ENCODE measurements at regions not wholly inside any gene's neighbourhood (a gene's known extent, or its start where the extent isn't known, plus 50 kb on each side); places are given as distances from the start of the nearest gene placed in this dataset.

- Mint-ChIP-seq H3K9me3 (peaks cover 2% of the 10 kb centered on the region), H3K4me1 (peaks cover 2% of the 10 kb centered on the region)
Observed at GRCh38 chrX:550514-550913, 80.1 kb upstream of the SHOX start.

GRCh38 chrX:551306-551705 lies 79.3 kb upstream of the SHOX start:
- no peak for DNase-seq (ENCODE audit: low spot score)
- no peak for TF ChIP-seq EZH2phosphoT487 (IDR thresholded peaks at IDR 0.05)
- TF ChIP-seq EZH2 (IDR thresholded peaks at IDR 0.05), result no peak
- TF ChIP-seq CTCF (IDR thresholded peaks at IDR 0.05), result no peak
- no peak overlapping the region for H3K4me2 ChIP-seq
- H2AFZ ChIP-seq (replicated peaks), result no peak overlapping the region
- no peaks in the 10 kb centered on the region for H3K27me3 ChIP-seq
- H3K9me3 ChIP-seq (ENCODE audit: low read depth), result no peaks in the 10 kb centered on the region
- Mint-ChIP-seq H3K4me3 (no peak overlapping the region), H3K36me3 (no peaks in the 10 kb centered on the region), H3K27ac (no peak overlapping the region), H3K9me3 (peaks cover 2% of the 10 kb centered on the region), H3K4me1 (no peaks in the 10 kb centered on the region), H3K27me3 (ENCODE audit: insufficient read depth, low read depth) (peaks cover 2% of the 10 kb centered on the region)
- no peak overlapping the region for H3K27ac ChIP-seq
- H3K9ac ChIP-seq, result no peak overlapping the region
- H3K4me3 ChIP-seq, result no peak overlapping the region
- no peaks in the 10 kb centered on the region for H3K4me1 ChIP-seq
- H3F3A ChIP-seq (ENCODE audit: low read depth), result no peaks in the 10 kb centered on the region
- no peaks in the 10 kb centered on the region for H3K79me2 ChIP-seq (ENCODE audit: low read depth)
- H3K36me3 ChIP-seq, result no peaks in the 10 kb centered on the region
- H4K20me1 ChIP-seq (ENCODE audit: low read depth), result no peaks in the 10 kb centered on the region

More at GRCh38 chrX:550514-550913, 80.1 kb upstream of the SHOX start:
- H3K27ac Mint-ChIP-seq, result no peak overlapping the region
- H3K4me3 Mint-ChIP-seq, result no peak overlapping the region
- H3K36me3 Mint-ChIP-seq, result no peaks in the 10 kb centered on the region
- H3F3A ChIP-seq (ENCODE audit: low read depth), result no peaks in the 10 kb centered on the region
- H3K79me2 ChIP-seq (ENCODE audit: low read depth), result no peaks in the 10 kb centered on the region
- H3K36me3 ChIP-seq, result no peaks in the 10 kb centered on the region
- H3K4me2 ChIP-seq, result no peak overlapping the region
- H3K4me3 ChIP-seq, result no peak overlapping the region
- no peaks in the 10 kb centered on the region for H3K27me3 ChIP-seq
- H3K27me3 Mint-ChIP-seq (ENCODE audit: insufficient read depth, low read depth), result peaks cover 5% of the 10 kb centered on the region
- no peak for DNase-seq (ENCODE audit: low spot score)
- H4K20me1 ChIP-seq (ENCODE audit: low read depth), result no peaks in the 10 kb centered on the region
- TF ChIP-seq EZH2 (IDR thresholded peaks at IDR 0.05) (no peak), CTCF (IDR thresholded peaks at IDR 0.05) (no peak), EZH2phosphoT487 (IDR thresholded peaks at IDR 0.05) (no peak)
- H2AFZ ChIP-seq (replicated peaks), result no peak overlapping the region
- no peaks in the 10 kb centered on the region for H3K9me3 ChIP-seq (ENCODE audit: low read depth)
- peaks cover 3% of the 10 kb centered on the region for H3K4me1 ChIP-seq
- no peak overlapping the region for H3K27ac ChIP-seq
- no peak overlapping the region for H3K9ac ChIP-seq

GRCh38 chrX:552496-552895 lies 78.1 kb upstream of the SHOX start:
- H3K4me1 ChIP-seq, result no peaks in the 10 kb centered on the region
- no peaks in the 10 kb centered on the region for H3K27me3 ChIP-seq
- no peaks in the 10 kb centered on the region for H3K36me3 ChIP-seq
- TF ChIP-seq EZH2phosphoT487 (IDR thresholded peaks at IDR 0.05), result no peak
- no peak for TF ChIP-seq CTCF (IDR thresholded peaks at IDR 0.05)
- no peak for TF ChIP-seq EZH2 (IDR thresholded peaks at IDR 0.05)
- H3K9me3 Mint-ChIP-seq, result peaks cover 2% of the 10 kb centered on the region
- no peak overlapping the region for H3K27ac ChIP-seq
- no peak overlapping the region for H2AFZ ChIP-seq (replicated peaks)
- H3K27ac Mint-ChIP-seq, result no peak overlapping the region
- H3K4me1 Mint-ChIP-seq, result no peaks in the 10 kb centered on the region
- no peak overlapping the region for H3K4me3 Mint-ChIP-seq
- no peaks in the 10 kb centered on the region for H3K79me2 ChIP-seq (ENCODE audit: low read depth)
- H3K4me2 ChIP-seq, result no peak overlapping the region
- no peaks in the 10 kb centered on the region for H4K20me1 ChIP-seq (ENCODE audit: low read depth)
- H3K36me3 Mint-ChIP-seq, result no peaks in the 10 kb centered on the region
- no peak overlapping the region for H3K9ac ChIP-seq
- no peak overlapping the region for H3K4me3 ChIP-seq
- DNase-seq (ENCODE audit: low spot score), result no peak
- H3K27me3 Mint-ChIP-seq (ENCODE audit: insufficient read depth, low read depth), result peaks cover 2% of the 10 kb centered on the region
- H3K9me3 ChIP-seq (ENCODE audit: low read depth), result no peaks in the 10 kb centered on the region
- no peaks in the 10 kb centered on the region for H3F3A ChIP-seq (ENCODE audit: low read depth)

Data from neural progenitor cell (in vitro differentiated cells).